Panc1 (cell line): ENCODE measurements at regions not wholly inside any gene's neighbourhood (a gene's known extent, or its start where the extent isn't known, plus 50 kb on each side); places are given as distances from the start of the nearest gene placed in this dataset.

Source experiments
- ATAC-seq: fragments of 200-7000 bp; cut with Tn5 transposase; 2 replicates; pipeline ENCODE4 v1.9.1; 2020; ENCODE audit warnings: mild to moderate bottlenecking, moderate library complexity
- BruUV-seq: library from RNA; stranded (reverse); fragments of 400-500 nt; replicated peaks from 2 replicates; lab custom pipeline; 2021; lab: Mats Ljungman, UMichigan
- CTCF ChIA-PET: fragments of 300-600 bp; sonication (Branson Sonifier 250); formaldehyde crosslinking; loops from one replicate; lab custom pipeline; 2022; ENCODE audit warnings: antibody characterized with exemption; lab: Charles Lee
- POLR2A ChIA-PET: fragments of 300-600 bp; sonication (Branson Sonifier 250); formaldehyde crosslinking; loops from one replicate; lab custom pipeline; 2022; ENCODE audit warnings: antibody characterized with exemption; lab: Charles Lee
- DNase-seq: peaks from one replicate; pipeline ENCODE4 v3.0.0-alpha.2; 2010; ENCODE audit warnings: low read depth, low spot score
- H3K27ac ChIP-seq: 2 replicates; pipeline ENCODE4 v1.5.1; 2011; ENCODE audit warnings: mild to moderate bottlenecking, low read length, inconsistent platforms
- H3K27me3 ChIP-seq: fragments of 200-500 bp; sonication (Bioruptor generic); 2 replicates; pipeline ENCODE4 v1.6.0; 2014; ENCODE audit warnings: low read length, inconsistent platforms; ENCODE audit not compliant: control insufficient read depth, insufficient read depth
- H3K36me3 ChIP-seq: fragments of 200-500 bp; sonication (Bioruptor generic); 2 replicates; pipeline ENCODE4 v1.5.1; 2014; ENCODE audit warnings: inconsistent platforms, mild to moderate bottlenecking, low read length, moderate library complexity; ENCODE audit not compliant: control insufficient read depth, insufficient read depth
- H3K4me1 ChIP-seq: 2 replicates; pipeline ENCODE4 v1.5.1; 2011; ENCODE audit warnings: inconsistent platforms, mild to moderate bottlenecking, low read length, moderate library complexity; ENCODE audit not compliant: control insufficient read depth, insufficient read depth
- H3K4me3 ChIP-seq, 2 experiments: 2 replicates each; pipeline ENCODE4 v1.5.1; 2011 to 2012; ENCODE audit warnings: low read depth in 2 of 2, low read length in 2 of 2, mild to moderate bottlenecking in 2 of 2, inconsistent platforms in 1 of 2, moderate library complexity in 1 of 2
- H3K9me3 ChIP-seq: fragments of 200-500 bp; sonication (Bioruptor generic); 2 replicates; pipeline ENCODE4 v1.5.1; 2014; ENCODE audit warnings: low read depth, mild to moderate bottlenecking, inconsistent platforms, low read length, moderate library complexity; ENCODE audit not compliant: control insufficient read depth, insufficient read depth
- CTCF ChIP-seq: fragments of 450-650 bp; IDR thresholded peaks from 2 replicates; pipeline ENCODE4 v1.5.1; 2017; ENCODE audit warnings: mild to moderate bottlenecking
- POLR2AphosphoS5 ChIP-seq: IDR thresholded peaks from 2 replicates; pipeline ENCODE4 v1.6.1; 2012; ENCODE audit warnings: mild to moderate bottlenecking, low read depth, low read length, moderate library complexity
- REST ChIP-seq, 2 experiments: IDR thresholded peaks; 2 replicates each; pipeline ENCODE4 v1.6.1; 2011 to 2012; ENCODE audit warnings: low read depth in 2 of 2, control low read depth in 1 of 2, low read length in 1 of 2, mild to moderate bottlenecking in 1 of 2, moderate library complexity in 1 of 2; ENCODE audit not compliant: insufficient read depth in 1 of 2
- SIN3A ChIP-seq: IDR thresholded peaks from 2 replicates; pipeline ENCODE4 v1.6.1; 2012; ENCODE audit warnings: low read depth, mild to moderate bottlenecking, low read length, moderate library complexity, borderline replicate concordance; ENCODE audit not compliant: insufficient read depth
- TCF7L2 ChIP-seq: IDR thresholded peaks from 2 replicates; pipeline ENCODE4 v1.6.1; 2011; ENCODE audit warnings: mild to moderate bottlenecking, low read depth, low read length, inconsistent platforms
- in situ Hi-C: cut with HindIII; loops from 2 replicates; pipeline ENCODE4 v1.10.0; 2016; ENCODE audit warnings: low sequenced_read_pairs, low pct_unique_long_range_greater_than_20kb
- intact Hi-C: fragments of 100-400 bp; cut with micrococcal nuclease; formaldehyde crosslinking; loops from one replicate; pipeline ENCODE4 v1.10.0; 2022; ENCODE audit not compliant: unreplicated experiment

- in situ Hi-C loops: no loop called here
- Histone ChIP-seq H3K27ac (no peak overlapping the region), H3K9me3 (no peaks in the 10 kb centered on the region), H3K27me3 (no peaks in the 10 kb centered on the region), H3K36me3 (no peaks in the 10 kb centered on the region), H3K4me1 (no peaks in the 10 kb centered on the region), H3K4me3 (no peak overlapping the region)
- no TSS peak for BruUV-seq
- CTCF ChIA-PET: no interaction called here
- no peak for DNase-seq
- POLR2A ChIA-PET: no interaction called here
- intact Hi-C loops: loop anchor here (10.0 kb wide), 1 partner anchor 341 kb away; no protein-coding TSS in a partner anchor
- TF ChIP-seq CTCF: peak; percentile 36; the same call in 1 of the 2 replicates
- TF ChIP-seq TCF7L2: no peak
- no peak for ATAC-seq
These were observed 646.0 kb downstream of the TUSC7 start for GRCh38 chr3:117355566-117355965.

GRCh38 chr3:117356091-117356705 is 646.6 kb downstream of the TUSC7 start:
- Histone ChIP-seq H3K9me3 (no peaks in the 10 kb centered on the region), H3K36me3 (no peaks in the 10 kb centered on the region), H3K4me3 (no peak overlapping the region), H3K27me3 (no peaks in the 10 kb centered on the region), H3K27ac (no peak overlapping the region), H3K4me1 (no peaks in the 10 kb centered on the region)
- ChIA-PET POLR2A (no interaction called here), CTCF (no interaction called here)
- ATAC-seq (no peak), DNase-seq (no peak)
- intact Hi-C loops (loop anchor here (10.0 kb wide), 1 partner anchor 341 kb away; no protein-coding TSS in a partner anchor), in situ Hi-C loops (no loop called here)
- no TSS peak for BruUV-seq
- TF ChIP-seq POLR2AphosphoS5: no peak
- TF ChIP-seq CTCF: no peak
- no peak for TF ChIP-seq SIN3A
- TF ChIP-seq TCF7L2: no peak
- TF ChIP-seq REST (IDR thresholded peaks at IDR 0.05; ENCODE audit: insufficient read depth in 1 of 2, low read depth in 2 of 2, low read length in 1 of 2): no peak
